Breast epithelium (tissue), 3 donors: ENCODE measurements at regions not wholly inside any gene's neighbourhood (a gene's known extent, or its start where the extent isn't known, plus 50 kb on each side); places are given as distances from the start of the nearest gene placed in this dataset.

Source experiments
- POLR2A ChIP-seq: fragments of 450-650 bp; IDR thresholded peaks from one replicate; pipeline ENCODE4 v1.6.1; 2016; ENCODE audit warnings: antibody characterized with exemption, mild to moderate bottlenecking, moderate library complexity
- TF ChIP-seq, protein P1 (sequence below), 3 donors: fragments of 450-650 bp; IDR thresholded peaks; one replicate each; pipeline ENCODE4 v1.5.1; 2016 to 2017; ENCODE audit warnings: antibody characterized with exemption in 3 of 3, mild to moderate bottlenecking in 3 of 3, moderate library complexity in 3 of 3

GRCh38 chr5:167509076-167509475 is 782.4 kb upstream of the WWC1 start:
- TF ChIP-seq POLR2A: no peak
- TF ChIP-seq, protein P1, sequence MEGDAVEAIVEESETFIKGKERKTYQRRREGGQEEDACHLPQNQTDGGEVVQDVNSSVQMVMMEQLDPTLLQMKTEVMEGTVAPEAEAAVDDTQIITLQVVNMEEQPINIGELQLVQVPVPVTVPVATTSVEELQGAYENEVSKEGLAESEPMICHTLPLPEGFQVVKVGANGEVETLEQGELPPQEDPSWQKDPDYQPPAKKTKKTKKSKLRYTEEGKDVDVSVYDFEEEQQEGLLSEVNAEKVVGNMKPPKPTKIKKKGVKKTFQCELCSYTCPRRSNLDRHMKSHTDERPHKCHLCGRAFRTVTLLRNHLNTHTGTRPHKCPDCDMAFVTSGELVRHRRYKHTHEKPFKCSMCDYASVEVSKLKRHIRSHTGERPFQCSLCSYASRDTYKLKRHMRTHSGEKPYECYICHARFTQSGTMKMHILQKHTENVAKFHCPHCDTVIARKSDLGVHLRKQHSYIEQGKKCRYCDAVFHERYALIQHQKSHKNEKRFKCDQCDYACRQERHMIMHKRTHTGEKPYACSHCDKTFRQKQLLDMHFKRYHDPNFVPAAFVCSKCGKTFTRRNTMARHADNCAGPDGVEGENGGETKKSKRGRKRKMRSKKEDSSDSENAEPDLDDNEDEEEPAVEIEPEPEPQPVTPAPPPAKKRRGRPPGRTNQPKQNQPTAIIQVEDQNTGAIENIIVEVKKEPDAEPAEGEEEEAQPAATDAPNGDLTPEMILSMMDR (IDR thresholded peaks at IDR 0.05): no peak
